ENCODE measurements at regions not wholly inside any gene's neighbourhood (a gene's known extent, or its start where the extent isn't known, plus 50 kb on each side); places are given as distances from the start of the nearest gene placed in this dataset.

DNA sequence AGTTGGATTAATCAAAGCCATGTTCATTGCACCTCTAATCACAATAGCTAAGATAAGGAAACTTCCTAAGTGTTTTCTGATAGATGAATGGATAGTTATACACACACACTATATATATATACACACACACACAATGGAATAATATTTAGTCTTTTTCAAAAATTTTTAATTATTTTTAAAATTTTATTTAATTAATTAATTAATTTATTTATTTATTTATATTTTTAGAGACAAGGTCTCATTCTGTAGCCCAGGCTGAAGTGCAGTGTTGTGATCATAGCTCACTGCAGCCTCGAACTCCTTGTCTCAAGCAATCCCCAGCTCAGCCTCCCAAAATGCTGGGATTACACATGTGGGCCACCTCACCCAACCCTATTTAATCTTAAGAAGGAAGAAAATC lies 481.0 kb upstream of the TNP1 start:
- H3K27me3 ChIP-seq (ENCODE audit: control insufficient read depth, insufficient read depth, low read length), result no peaks in the 10 kb centered on the region
- H3K9ac ChIP-seq (ENCODE audit: low read depth, low read length), result no peak overlapping the region
- no peaks in the 10 kb centered on the region for H3K36me3 ChIP-seq (ENCODE audit: insufficient read depth, low read length)
- H3K4me2 ChIP-seq (ENCODE audit: low read length), result no peak overlapping the region
- no peak overlapping the region for H3K4me3 ChIP-seq (ENCODE audit: low read length)
- no peaks in the 10 kb centered on the region for H3K9me3 ChIP-seq (replicated peaks; ENCODE audit: low read length)
- peaks cover 11% of the 10 kb centered on the region for H3K4me1 ChIP-seq (ENCODE audit: control insufficient read depth, insufficient read depth, low read length)

DNA sequence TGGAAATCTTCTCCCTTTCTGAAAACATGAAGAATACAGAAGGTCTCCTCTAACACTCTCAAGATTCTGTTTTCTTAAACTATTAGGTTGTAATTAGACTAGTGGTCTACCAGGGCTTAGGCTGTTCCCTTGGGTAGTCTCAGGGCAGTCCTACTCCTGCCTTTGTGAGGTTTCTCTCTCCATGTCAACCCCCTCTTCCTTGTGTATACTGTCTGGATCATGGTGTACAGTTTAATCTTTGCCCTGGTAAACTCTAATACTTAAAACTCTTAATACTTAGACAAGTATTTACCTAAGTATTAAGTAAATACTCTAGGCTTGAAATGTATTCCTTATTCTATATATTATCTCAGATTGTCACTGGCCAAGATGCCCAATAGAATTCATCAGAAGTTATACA lies 480.3 kb upstream of the TNP1 start:
- Histone ChIP-seq H3K27me3 (ENCODE audit: control insufficient read depth, insufficient read depth, low read length) (no peaks in the 10 kb centered on the region), H3K4me2 (ENCODE audit: low read length) (no peak overlapping the region), H3K9me3 (replicated peaks; ENCODE audit: low read length) (no peaks in the 10 kb centered on the region), H3K9ac (ENCODE audit: low read depth, low read length) (no peak overlapping the region), H3K4me1 (ENCODE audit: control insufficient read depth, insufficient read depth, low read length) (peaks cover 11% of the 10 kb centered on the region), H3K36me3 (ENCODE audit: insufficient read depth, low read length) (no peaks in the 10 kb centered on the region), H3K4me3 (ENCODE audit: low read length) (no peak overlapping the region)

DNA sequence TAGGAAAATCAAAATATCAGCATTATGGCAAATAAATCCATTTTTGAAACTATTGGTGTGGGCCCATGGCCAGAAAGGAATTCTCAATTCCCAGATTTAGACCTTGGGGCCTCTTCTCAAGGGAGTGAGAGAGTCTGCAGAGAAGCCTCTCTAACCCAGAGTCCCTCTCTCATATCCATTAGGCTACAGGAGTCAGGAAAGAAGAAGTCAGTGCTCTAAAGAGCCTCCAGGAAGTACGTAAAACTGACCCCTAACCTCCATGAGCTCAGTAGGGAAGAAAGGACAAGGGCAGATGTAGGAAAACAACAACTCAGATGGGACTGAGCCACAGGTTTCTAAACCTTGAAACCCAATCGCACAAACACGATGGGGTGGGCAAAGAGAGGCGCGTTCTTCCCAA lies 479.9 kb upstream of the TNP1 start:
- H3K4me3 ChIP-seq (ENCODE audit: low read length), result no peak overlapping the region
- no peak overlapping the region for H3K4me2 ChIP-seq (ENCODE audit: low read length)
- H3K4me1 ChIP-seq (ENCODE audit: control insufficient read depth, insufficient read depth, low read length), result peaks cover 11% of the 10 kb centered on the region
- H3K36me3 ChIP-seq (ENCODE audit: insufficient read depth, low read length), result no peaks in the 10 kb centered on the region
- H3K9me3 ChIP-seq (replicated peaks; ENCODE audit: low read length), result no peaks in the 10 kb centered on the region
- no peaks in the 10 kb centered on the region for H3K27me3 ChIP-seq (ENCODE audit: control insufficient read depth, insufficient read depth, low read length)
- no peak overlapping the region for H3K9ac ChIP-seq (ENCODE audit: low read depth, low read length)

DNA sequence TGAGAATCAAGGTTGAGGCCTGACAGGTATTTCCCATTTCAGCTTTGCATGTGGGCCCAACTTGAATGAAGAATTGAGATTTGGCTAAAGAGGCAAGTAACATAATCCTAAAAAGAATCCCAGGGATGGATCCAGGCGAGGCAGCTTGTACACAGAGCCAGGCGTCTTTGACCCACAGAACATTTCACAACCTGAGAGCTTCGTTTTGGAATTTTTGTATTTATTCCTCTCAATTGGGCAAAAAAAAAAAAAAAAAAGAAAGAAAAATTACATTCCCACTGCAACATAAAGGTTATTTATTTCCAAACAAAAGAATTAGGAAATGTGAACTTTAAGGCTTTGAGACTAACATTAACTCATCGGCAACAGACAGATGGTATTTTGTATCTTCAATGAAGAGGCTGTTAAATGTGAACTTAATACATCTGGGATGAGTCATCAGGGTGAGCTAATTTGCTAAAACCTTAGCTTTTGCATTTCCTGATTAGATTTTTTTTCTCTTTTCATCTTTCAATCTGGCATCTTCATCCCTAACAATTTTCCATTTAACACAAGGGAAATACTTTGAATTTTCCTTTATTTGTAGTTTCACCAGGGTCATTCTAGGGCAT lies 478.5 kb upstream of the TNP1 start:
- Histone ChIP-seq H3K36me3 (ENCODE audit: insufficient read depth, low read length) (no peaks in the 10 kb centered on the region), H3K9ac (ENCODE audit: low read depth, low read length) (no peak overlapping the region), H3K4me3 (ENCODE audit: low read length) (no peak overlapping the region), H3K27me3 (ENCODE audit: control insufficient read depth, insufficient read depth, low read length) (no peaks in the 10 kb centered on the region), H3K4me1 (ENCODE audit: control insufficient read depth, insufficient read depth, low read length) (peaks cover 11% of the 10 kb centered on the region), H3K4me2 (ENCODE audit: low read length) (no peak overlapping the region), H3K9me3 (replicated peaks; ENCODE audit: low read length) (no peaks in the 10 kb centered on the region)

DNA sequence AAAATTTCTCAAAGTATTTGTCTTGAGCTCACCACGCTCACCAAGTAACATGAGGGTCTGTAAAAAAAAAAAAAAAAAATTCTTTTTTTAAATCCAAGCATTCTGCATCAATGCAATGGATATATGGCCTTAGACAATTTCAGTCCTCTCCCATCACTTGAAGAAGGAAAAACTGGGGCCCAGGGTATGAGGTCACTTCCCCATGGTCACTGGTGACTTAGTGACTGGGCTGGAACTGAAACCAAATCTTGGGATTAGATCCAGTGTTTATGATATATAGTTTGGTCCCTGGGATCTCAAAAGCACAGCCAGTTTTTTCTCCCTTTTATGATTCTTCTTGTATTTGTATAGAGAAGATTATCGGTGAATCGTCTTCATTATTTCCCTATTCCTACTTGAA lies 477.9 kb upstream of the TNP1 start:
- peaks cover 11% of the 10 kb centered on the region for H3K4me1 ChIP-seq (ENCODE audit: control insufficient read depth, insufficient read depth, low read length)
- no peaks in the 10 kb centered on the region for H3K27me3 ChIP-seq (ENCODE audit: control insufficient read depth, insufficient read depth, low read length)
- no peak overlapping the region for H3K4me2 ChIP-seq (ENCODE audit: low read length)

DNA sequence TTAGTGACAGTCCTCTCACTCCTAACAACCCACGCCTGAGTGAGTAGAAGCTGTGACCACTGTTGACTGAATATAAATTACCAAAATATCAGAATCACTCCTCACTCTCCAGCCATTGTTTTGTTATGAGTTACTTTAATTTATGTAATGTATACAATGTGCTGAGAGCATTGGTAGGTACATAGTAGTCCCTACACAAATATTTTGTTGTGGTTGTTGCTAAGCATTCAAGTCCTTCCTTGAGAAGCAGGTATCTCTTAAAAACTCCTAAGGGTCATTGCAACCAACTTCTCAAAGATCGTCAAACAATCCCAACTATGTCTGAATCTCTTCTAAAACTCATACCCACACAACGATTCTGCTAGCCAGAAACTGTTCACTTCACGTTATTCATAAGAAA lies 476.8 kb upstream of the TNP1 start:
- no peaks in the 10 kb centered on the region for H3K9me3 ChIP-seq (replicated peaks; ENCODE audit: low read length)
- no peaks in the 10 kb centered on the region for H3K36me3 ChIP-seq (ENCODE audit: insufficient read depth, low read length)
- no peak overlapping the region for H3K4me3 ChIP-seq (ENCODE audit: low read length)
- no peaks in the 10 kb centered on the region for H3K27me3 ChIP-seq (ENCODE audit: control insufficient read depth, insufficient read depth, low read length)
- H3K4me2 ChIP-seq (ENCODE audit: low read length), result no peak overlapping the region
- no peak overlapping the region for H3K9ac ChIP-seq (ENCODE audit: low read depth, low read length)
- peaks cover 16% of the 10 kb centered on the region for H3K4me1 ChIP-seq (ENCODE audit: control insufficient read depth, insufficient read depth, low read length)

More for the DNA sequence above, 477.9 kb upstream of the TNP1 start:
- Histone ChIP-seq H3K9ac (ENCODE audit: low read depth, low read length) (no peak overlapping the region), H3K4me3 (ENCODE audit: low read length) (no peak overlapping the region), H3K9me3 (replicated peaks; ENCODE audit: low read length) (no peaks in the 10 kb centered on the region), H3K36me3 (ENCODE audit: insufficient read depth, low read length) (no peaks in the 10 kb centered on the region)

DNA sequence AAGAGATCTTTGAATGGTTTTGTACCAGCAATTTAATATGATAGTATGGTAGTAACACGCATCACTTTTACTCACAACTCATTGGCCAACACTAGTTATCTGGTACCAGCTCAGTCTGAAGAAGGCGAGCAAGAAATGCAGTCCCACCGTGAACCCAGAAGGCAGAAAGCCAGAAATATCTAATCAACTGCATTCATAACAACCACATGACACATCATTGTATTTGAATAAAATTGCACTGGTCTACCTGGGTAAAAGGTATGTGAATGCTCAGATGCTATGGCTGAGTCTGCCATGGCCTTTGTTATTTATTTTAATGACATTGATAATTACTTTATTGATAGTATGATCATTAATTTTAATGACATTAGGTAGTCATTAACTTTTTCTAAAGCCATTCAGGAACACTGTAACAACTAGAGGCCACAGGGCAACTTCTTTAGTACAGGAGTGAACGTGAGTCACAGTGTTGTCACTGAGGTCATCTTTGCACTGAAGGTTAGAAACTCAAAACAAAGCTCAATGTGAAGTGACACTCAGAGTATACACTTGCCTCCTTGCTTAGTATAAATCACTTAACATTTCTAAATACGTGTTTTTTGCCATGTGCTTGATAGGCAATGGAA lies 475.6 kb upstream of the TNP1 start:
- H3K4me3 ChIP-seq (ENCODE audit: low read length), result no peak overlapping the region
- no peak overlapping the region for H3K9ac ChIP-seq (ENCODE audit: low read depth, low read length)
- H3K27me3 ChIP-seq (ENCODE audit: control insufficient read depth, insufficient read depth, low read length), result no peaks in the 10 kb centered on the region
- no peak overlapping the region for H3K4me2 ChIP-seq (ENCODE audit: low read length)
- peaks cover 24% of the 10 kb centered on the region for H3K4me1 ChIP-seq (ENCODE audit: control insufficient read depth, insufficient read depth, low read length)
- H3K9me3 ChIP-seq (replicated peaks; ENCODE audit: low read length), result no peaks in the 10 kb centered on the region
- H3K36me3 ChIP-seq (ENCODE audit: insufficient read depth, low read length), result no peaks in the 10 kb centered on the region

DNA sequence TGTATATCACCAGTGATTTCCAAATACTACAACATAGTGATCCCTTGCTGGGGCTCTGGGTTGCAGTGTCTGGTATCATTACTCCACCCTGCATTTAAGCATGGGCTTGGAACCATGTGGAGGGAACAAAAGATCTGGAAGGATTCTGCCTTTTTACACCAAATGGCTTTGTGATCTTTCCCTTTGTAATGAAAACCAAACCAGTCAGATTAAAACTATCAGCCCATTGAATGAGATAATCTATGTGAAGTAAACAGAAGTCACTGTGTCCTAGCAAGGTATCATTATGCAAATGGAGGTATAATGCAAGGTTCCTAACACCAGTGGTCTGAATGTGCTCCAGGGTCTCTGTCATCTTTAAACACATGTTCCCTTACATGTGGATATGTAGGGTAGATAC lies 474.7 kb upstream of the TNP1 start:
- Histone ChIP-seq H3K27me3 (ENCODE audit: control insufficient read depth, insufficient read depth, low read length) (no peaks in the 10 kb centered on the region), H3K9ac (ENCODE audit: low read depth, low read length) (no peak overlapping the region), H3K9me3 (replicated peaks; ENCODE audit: low read length) (no peaks in the 10 kb centered on the region), H3K4me2 (ENCODE audit: low read length) (no peak overlapping the region), H3K4me1 (ENCODE audit: control insufficient read depth, insufficient read depth, low read length) (peaks cover 24% of the 10 kb centered on the region), H3K36me3 (ENCODE audit: insufficient read depth, low read length) (no peaks in the 10 kb centered on the region), H3K4me3 (ENCODE audit: low read length) (no peak overlapping the region)

DNA sequence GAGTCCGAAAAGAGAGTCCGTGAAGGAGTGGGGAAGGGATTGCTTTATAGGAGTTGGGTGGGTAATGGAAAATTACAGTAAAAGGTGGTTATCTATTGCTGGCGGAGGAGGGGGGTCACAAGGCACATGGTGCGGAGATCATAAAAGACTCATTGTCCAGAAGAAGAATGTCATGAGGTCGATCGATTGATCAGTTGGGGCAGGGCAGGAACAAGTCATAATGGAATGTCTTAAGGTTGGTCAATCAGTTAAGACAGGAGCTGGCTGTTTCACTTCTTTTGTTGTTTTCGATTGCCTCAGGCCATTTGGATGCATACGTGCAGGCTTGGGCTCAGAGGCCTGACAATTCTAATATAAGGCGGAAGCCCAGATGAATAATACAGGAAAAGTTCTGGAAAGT lies 473.0 kb upstream of the TNP1 start:
- Histone ChIP-seq H3K4me3 (ENCODE audit: low read length) (no peak overlapping the region), H3K36me3 (ENCODE audit: insufficient read depth, low read length) (no peaks in the 10 kb centered on the region), H3K4me1 (ENCODE audit: control insufficient read depth, insufficient read depth, low read length) (peaks cover 25% of the 10 kb centered on the region), H3K27me3 (ENCODE audit: control insufficient read depth, insufficient read depth, low read length) (no peaks in the 10 kb centered on the region), H3K9ac (ENCODE audit: low read depth, low read length) (no peak overlapping the region), H3K4me2 (ENCODE audit: low read length) (no peak overlapping the region), H3K9me3 (replicated peaks; ENCODE audit: low read length) (no peaks in the 10 kb centered on the region)

DNA sequence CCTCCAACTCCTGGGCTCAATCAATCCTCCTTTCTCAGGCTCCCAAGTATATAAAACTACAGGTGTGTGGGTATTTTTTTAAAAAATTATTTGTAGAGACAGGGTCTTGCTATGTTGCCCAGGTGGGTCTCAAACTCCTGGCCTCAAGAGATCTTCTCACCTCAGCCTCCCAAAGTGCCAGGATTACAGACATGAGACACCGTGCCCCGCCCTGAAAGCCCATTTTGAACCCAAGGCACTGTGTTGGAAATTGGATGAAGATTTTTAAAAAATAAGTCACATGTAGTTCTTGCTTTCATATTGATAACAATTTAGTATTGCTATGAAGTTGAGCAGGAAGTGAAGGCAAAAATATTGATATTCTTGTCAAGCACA lies 472.5 kb upstream of the TNP1 start:
- H3K9ac ChIP-seq (ENCODE audit: low read depth, low read length), result no peak overlapping the region

DNA sequence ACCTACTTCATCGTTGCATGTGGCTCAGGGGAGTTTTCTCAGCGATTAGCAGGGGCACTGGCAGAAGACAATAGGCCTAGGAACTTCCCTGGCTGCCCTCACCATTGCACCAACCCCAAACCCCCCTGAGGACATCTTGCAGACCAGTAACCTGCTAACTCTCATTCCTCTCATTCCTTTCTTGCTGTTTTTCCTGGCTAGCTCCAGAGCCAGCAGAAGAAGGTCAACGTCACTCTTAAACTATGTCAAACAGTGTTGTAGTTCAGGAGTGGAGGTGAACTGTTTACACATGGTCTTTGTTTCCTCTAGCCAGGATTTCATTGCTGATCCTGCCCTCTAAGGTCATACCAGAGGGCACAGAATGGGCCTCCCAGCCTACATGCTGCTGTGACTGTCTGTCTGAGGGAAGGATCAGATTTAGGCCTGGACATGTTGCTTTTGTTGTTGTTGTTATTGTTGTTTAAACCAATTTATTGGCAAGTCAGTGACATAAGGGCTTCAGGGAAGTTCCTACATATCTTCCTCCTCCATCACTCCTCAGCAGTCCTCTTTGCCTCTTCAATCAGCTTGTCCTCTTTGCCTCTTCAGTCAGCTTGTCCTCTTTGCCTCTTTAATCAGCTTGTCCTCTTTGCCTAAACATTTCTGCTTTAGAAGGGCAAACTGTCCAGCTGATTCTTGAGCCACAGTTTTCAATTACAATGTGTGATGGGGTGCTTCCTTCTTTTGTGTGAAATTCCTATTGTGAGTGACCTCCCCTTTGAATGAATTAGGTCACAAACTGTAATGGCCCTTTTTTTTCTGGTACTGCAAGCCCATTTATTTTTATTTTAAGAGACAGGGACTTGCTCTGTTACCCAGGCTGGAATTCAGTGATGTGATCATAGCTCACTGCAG lies 471.9 kb upstream of the TNP1 start:
- Histone ChIP-seq H3K27me3 (ENCODE audit: control insufficient read depth, insufficient read depth, low read length) (no peaks in the 10 kb centered on the region), H3K4me3 (ENCODE audit: low read length) (no peak overlapping the region), H3K4me2 (ENCODE audit: low read length) (no peak overlapping the region), H3K9ac (ENCODE audit: low read depth, low read length) (no peak overlapping the region), H3K9me3 (replicated peaks; ENCODE audit: low read length) (no peaks in the 10 kb centered on the region), H3K36me3 (ENCODE audit: insufficient read depth, low read length) (no peaks in the 10 kb centered on the region), H3K4me1 (ENCODE audit: control insufficient read depth, insufficient read depth, low read length) (peaks cover 18% of the 10 kb centered on the region)

More for the DNA sequence above, 472.5 kb upstream of the TNP1 start:
- Histone ChIP-seq H3K27me3 (ENCODE audit: control insufficient read depth, insufficient read depth, low read length) (no peaks in the 10 kb centered on the region), H3K9me3 (replicated peaks; ENCODE audit: low read length) (no peaks in the 10 kb centered on the region), H3K4me1 (ENCODE audit: control insufficient read depth, insufficient read depth, low read length) (peaks cover 21% of the 10 kb centered on the region), H3K36me3 (ENCODE audit: insufficient read depth, low read length) (no peaks in the 10 kb centered on the region), H3K4me2 (ENCODE audit: low read length) (no peak overlapping the region), H3K4me3 (ENCODE audit: low read length) (no peak overlapping the region)

Data from skeletal muscle satellite cell (primary cell).